Fibroblast of the conjunctiva (primary cell): ENCODE measurements at regions not wholly inside any gene's neighbourhood (a gene's known extent, or its start where the extent isn't known, plus 50 kb on each side); places are given as distances from the start of the nearest gene placed in this dataset.
"Not testable (repeated sequence)": the region's sequence is repeated elsewhere in the genome, so short reads cannot be mapped to it uniquely, and the experiment has no call there.

Source experiments
- DNase-seq: peaks from one replicate; pipeline ENCODE4 v3.0.0-alpha.2; 2010; ENCODE audit warnings: low read depth

DNA sequence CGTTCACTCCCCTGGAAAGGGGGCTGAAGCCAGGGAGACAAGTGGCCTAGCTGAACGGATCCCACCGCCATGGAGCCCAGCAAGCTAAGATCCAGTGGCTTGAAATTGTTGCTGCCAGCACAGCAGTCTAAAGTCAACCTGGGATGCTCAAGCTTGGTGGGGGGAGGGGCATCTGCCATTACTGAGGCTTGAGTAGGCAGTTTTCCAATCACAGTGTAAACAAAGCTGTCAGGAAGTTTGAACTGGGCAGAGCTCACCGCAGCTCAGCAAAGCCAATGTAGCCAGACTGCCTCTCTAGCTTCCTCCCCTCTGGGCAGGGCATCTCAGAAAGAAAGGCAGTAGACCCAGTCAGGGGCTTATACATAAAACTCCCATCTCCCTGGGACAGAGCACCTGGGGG, 470.0 kb upstream of the DIAPH2 start:
- DNase-seq: not testable (repeated sequence)

- DNase-seq: no peak
Measured at GRCh38 chrX:96224279-96224678, 460.4 kb upstream of the DIAPH2 start.

- DNase-seq: no peak
Measured at GRCh38 chrX:96244955-96245354, 439.7 kb upstream of the DIAPH2 start.

- no peak for DNase-seq
Measured at GRCh38 chrX:96246436-96246835, 438.2 kb upstream of the DIAPH2 start.
